IMR-90 (cell line): ENCODE measurements at regions not wholly inside any gene's neighbourhood (a gene's known extent, or its start where the extent isn't known, plus 50 kb on each side); places are given as distances from the start of the nearest gene placed in this dataset.

Experiments
- BHLHE40 ChIP-seq: fragments of 150-350 bp; IDR thresholded peaks from 2 replicates; pipeline ENCODE4 v1.6.1; 2016; ENCODE audit warnings: mild to moderate bottlenecking, low read depth, low read length
- CTCF ChIP-seq: conservative IDR thresholded peaks from 2 replicates; pipeline ENCODE4 v1.5.1; 2012; ENCODE audit warnings: mild to moderate bottlenecking, low read depth, low read length, improper control_type of control experiment
- FOS ChIP-seq: fragments of 150-350 bp; IDR thresholded peaks from 2 replicates; pipeline ENCODE4 v1.6.1; 2016; ENCODE audit warnings: low read depth, low read length
- MXI1 ChIP-seq: IDR thresholded peaks from 2 replicates; pipeline ENCODE4 v1.6.1; 2012; ENCODE audit warnings: low read depth, mild to moderate bottlenecking, low read length, moderate library complexity, borderline replicate concordance
- RAD21 ChIP-seq: IDR thresholded peaks from 2 replicates; pipeline ENCODE4 v1.6.1; 2012; ENCODE audit warnings: low read length, improper control_type of control experiment
- USF2 ChIP-seq: fragments of 150-350 bp; IDR thresholded peaks from 2 replicates; pipeline ENCODE4 v1.6.1; 2017; ENCODE audit warnings: mild to moderate bottlenecking, antibody characterized with exemption, low read length, low read depth

GRCh38 chr6:48584846-48585245 is 473.8 kb upstream of the PTCHD4 start:
- no peak for TF ChIP-seq CTCF
- no peak for TF ChIP-seq RAD21
- TF ChIP-seq BHLHE40, result no peak
- no peak for TF ChIP-seq FOS
- no peak for TF ChIP-seq USF2
- no peak for TF ChIP-seq MXI1
